ENCODE measurements at regions not wholly inside any gene's neighbourhood (a gene's known extent, or its start where the extent isn't known, plus 50 kb on each side); places are given as distances from the start of the nearest gene placed in this dataset.

DNA sequence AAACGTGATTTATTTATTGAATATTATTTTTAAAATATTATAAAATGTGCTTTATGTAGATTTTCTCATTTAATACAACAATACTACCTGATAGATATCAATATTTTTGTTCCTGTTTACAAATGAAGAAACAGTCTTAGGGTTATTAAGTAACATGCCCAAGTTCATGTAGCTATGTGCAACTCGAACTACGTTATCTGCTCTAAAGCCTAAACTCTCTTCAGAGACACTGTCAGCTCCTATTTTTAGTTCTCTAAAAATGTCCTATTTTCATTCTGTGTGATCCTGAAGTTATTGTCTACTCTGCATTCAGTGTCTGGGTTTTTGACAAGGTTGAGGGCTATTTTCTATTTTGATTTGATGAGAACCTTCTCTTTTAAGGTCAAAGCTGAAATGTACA lies 550.1 kb upstream of the B3GALT2 start:
- TF ChIP-seq POLR2A (IDR thresholded peaks at IDR 0.05), result no peak
- TF ChIP-seq, protein P1, sequence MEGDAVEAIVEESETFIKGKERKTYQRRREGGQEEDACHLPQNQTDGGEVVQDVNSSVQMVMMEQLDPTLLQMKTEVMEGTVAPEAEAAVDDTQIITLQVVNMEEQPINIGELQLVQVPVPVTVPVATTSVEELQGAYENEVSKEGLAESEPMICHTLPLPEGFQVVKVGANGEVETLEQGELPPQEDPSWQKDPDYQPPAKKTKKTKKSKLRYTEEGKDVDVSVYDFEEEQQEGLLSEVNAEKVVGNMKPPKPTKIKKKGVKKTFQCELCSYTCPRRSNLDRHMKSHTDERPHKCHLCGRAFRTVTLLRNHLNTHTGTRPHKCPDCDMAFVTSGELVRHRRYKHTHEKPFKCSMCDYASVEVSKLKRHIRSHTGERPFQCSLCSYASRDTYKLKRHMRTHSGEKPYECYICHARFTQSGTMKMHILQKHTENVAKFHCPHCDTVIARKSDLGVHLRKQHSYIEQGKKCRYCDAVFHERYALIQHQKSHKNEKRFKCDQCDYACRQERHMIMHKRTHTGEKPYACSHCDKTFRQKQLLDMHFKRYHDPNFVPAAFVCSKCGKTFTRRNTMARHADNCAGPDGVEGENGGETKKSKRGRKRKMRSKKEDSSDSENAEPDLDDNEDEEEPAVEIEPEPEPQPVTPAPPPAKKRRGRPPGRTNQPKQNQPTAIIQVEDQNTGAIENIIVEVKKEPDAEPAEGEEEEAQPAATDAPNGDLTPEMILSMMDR (IDR thresholded peaks at IDR 0.05), result no peak
